ENCODE measurements at regions not wholly inside any gene's neighbourhood (a gene's known extent, or its start where the extent isn't known, plus 50 kb on each side); places are given as distances from the start of the nearest gene placed in this dataset.
"Not testable (repeated sequence)": the region's sequence is repeated elsewhere in the genome, so short reads cannot be mapped to it uniquely, and the experiment has no call there.

DNA sequence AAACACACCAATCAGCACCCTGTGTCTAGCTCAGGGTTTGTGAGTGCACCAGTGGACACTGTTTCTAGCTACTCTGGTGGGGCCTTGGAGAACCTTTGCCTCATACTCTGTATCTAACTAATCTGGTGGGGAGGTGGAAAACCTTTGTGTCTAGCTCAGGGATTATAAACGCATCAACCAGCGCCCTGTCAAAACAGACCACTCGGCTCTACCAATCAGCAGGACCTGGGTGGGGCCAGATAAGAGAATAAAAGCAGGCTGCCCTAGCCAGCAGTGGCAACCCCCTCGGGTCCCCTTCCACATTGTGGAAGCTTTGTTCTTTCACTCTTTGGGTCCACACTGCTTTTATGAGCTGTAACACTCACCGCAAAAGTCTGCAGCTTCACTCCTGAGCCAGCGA lies 121.8 kb downstream of the FSCB start:
- not testable (repeated sequence) for DNase-seq

DNA sequence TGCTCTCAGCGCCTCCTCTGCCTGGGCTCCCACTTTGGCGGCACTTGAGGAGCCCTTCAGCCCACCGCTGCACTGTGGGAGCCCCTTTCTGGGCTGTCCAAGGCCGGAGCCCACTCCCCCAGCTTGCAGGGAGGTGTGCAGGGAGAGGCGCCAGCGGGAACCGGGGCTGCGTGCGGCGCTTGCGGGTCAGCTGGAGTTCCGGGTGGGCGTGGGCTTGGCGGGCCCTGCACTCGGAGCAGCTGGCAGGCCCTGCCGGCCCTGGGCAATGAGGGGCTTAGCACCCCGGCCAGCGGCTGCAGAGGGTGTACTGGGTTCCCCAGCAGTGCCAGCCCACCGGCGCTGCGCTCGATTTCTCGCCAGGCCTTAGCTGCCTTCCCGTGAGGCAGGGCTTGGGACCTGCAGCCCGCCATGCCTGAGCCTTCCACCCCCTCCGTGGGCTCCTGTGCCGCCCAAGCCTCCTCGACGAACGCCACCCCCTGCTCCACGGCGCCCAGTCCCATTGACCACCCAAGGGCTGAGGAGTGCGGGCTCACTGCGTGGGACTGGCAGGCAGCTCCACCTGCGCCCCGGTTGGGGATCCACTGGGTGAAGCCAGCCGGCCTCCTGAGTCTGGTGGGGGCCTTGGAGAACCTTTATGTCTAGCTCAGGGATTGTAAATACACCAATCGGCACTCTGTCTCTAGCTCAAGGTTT lies 122.3 kb downstream of the FSCB start:
- DNase-seq, result not testable (repeated sequence)

DNA sequence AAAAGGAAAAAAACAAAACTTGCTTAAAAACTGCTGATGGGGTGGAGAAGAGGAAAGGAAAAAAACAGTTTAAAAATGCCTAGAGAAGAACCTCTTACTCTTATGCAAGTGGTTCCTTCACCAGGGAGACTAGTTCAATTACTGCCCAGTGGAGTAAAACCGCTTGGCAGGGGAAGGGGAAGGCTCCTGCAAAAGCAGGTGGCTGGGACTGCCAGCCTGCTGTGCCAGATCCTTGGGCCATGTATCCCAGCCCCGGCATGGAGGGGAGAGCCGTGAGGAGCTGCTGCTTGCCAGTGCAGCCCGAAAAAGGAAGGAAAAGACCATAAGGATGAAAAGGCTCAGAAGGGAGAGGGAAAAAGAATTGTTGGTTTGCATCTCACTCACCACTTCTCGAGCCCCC lies 123.0 kb downstream of the FSCB start:
- DNase-seq, result no peak

DNA sequence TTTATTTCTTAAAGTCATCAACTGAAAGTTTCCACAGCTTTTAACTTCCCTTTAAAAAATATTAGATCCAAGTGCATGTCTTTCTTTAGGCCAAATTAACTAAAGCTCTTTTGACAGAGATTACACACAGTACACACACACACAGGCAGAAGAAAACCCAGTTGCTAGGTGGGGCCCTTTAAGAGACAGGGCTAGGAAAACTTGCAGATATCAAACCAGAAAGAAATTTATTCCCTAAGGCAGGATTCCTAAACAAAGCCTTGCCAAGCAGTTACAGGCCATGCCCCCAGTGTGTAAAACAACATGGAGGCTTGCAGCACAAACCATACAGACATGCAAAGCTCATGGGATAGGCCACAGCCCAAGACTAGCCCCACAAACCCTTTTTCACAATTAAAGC lies 123.4 kb downstream of the FSCB start:
- no peak for DNase-seq

DNA sequence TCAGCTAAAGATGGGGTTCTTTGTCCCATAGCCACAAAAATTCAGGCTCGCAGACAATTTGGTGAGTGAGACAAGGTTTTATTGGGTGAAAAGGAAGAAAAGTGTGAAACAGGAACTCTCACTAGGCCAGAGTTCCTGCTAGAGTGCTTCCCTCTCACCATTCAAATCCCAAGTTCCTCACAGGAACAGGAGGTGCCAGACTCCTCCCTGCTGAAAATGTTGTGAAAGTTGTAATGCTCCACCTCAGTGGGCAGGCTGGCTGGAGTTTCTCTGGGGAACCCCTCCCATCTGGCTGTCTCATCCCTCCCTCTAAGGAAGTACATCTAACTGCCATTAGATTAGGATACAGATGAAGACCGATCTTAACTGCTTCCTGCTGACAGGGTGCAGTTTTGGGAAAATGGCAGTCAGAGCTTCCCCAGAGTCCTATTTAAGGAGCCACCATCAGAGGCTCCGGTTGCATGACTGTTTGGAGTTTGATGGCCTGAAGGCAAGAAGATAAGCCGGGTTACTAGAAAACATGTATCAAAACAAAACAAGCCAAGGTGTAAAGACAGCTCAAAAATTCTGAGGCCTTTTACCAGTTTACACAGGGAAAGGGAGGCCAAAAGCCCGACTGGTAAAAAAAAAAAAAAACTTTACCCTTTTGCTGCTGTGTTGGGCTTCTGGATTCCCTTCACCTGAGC lies 127.6 kb downstream of the FSCB start:
- peak; percentile 77 for DNase-seq

DNA sequence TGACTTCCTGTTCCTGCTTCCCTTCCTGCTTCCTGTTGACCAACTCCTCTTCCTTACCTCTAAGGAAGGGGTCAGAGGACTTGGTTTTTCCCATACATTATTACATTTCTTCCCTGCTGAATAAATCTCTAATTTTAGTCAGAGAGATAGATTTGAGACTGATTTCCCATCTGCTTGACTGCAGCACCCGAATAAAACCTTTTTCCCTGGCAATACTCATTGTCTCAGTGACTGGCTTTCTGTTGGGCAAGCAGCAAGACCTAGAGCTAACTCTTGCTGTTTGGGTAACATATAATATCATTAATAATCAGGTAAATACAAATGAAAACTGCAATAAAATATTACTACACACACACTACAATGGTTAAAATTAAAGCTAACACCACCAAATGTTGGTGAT lies 132.2 kb downstream of the FSCB start:
- peak; percentile 14 for DNase-seq

DNA sequence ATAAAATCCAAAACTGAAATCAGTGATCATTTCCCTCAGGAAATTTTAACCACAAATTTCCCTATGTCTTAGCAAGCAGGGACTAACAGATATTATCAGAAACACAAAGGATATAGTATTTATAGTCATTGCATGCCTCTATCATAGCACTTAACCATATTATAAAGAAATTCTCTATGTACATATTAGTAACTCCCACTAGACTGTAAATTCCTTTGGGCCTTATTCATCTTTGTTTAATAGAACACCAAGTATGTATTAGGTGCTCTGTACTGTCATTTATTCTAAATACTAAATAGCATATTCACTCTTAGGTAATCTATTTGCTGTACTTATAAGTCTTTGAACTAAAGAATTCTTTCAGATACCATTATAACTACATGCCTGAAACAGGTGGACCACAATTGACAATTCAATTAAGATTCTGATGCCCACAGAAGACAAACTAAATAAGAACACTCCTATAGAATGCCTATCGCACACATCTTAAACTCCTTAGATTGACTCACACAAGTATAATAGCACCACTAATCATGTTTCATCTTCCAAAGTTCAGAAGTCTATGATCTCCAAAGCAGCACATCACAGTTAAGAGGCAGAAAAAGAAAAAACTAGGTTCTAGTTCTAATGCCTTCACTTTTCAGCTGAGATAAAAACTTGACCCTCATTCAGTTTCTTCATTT lies 134.1 kb downstream of the FSCB start:
- DNase-seq, result no peak

DNA sequence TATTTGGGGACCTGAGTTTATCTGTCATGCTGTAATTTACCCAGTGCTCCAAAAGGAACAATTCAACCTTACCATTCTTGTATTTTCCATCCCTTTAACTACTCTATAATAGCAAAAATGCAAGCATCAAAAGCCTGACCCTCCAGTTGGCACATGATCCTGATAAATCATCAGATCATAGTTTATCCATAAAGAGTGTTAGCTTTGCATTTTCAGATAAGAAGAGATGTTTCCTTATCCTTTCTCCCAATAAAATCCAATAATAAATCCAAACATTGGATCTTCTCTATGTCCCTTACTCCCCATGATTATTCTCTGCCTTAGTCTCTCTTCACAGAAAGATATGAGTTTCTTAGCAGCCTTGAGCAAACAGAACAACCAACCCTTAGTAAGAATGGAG lies 134.9 kb downstream of the FSCB start:
- no peak for DNase-seq

DNA sequence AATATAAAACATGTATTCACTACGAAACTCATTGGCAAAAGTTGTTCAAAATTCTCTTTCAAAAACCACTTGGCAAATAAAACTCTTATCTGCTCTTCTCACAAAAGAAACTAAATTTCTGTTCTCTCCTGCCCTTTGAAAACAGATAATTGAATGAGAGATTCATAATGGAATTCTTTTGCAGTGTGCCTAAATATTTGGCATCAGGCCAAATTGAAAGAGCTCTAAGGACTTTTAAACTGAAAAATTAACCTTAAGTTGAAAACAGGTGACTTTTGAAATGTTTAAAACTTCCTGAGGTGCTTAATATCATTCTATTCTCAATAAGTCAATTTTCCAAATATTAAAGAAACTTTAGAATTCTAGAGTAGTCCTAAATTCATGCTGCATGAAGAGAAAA lies 136.4 kb downstream of the FSCB start:
- no peak for DNase-seq

DNA sequence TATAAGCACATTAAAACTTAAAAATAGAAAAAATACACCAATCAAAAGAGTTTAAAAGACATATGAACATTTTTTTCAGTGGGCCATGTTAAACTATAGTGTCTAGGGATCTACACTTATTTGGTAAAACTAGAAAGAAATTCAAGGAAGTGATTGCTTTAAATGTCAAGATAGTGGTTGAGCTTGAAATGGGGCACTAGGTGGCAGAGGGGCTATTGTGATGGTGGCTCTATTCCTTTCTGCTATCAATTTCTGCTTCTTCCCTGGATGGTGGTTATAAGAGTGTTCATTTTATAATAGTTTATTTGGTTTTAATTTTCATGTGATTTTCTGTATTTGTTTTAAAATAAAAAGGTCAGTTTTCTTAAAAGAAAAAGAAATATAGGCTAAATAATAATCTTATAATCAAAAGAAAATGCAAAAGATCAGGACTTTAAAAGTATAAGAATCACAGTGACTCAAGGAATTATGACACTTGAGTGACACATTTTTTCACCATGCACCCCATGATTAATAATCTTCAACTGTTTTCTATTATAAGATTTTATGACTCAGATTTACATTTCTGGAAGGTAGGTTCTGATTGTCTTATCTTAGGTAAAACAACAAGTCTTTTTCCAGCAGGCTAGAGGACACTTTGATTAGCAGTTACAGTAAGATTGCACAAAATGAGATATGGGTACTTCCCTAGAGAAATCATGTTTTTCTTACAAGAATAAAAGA lies 137.5 kb downstream of the FSCB start:
- peak; percentile 4 for DNase-seq

DNA sequence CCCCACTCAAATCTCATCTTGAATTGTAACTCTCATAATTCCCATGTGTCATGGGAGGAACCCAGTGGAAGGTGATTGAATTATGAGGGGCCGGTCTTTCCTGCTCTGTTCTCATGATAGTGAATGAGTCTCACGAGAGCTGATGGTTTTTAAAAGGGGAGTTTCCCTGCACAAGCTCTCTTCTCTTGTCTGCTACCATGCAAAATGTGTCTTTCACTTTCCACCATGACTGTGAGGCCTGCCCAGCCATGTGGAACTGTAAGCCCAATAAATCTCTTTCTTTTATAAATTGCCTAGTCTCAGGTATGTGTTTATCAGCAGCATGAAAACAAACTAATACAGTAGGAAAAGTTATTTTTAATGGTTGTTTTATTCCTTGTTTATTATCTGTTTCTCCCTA lies 146.0 kb downstream of the FSCB start:
- no peak for DNase-seq

DNA sequence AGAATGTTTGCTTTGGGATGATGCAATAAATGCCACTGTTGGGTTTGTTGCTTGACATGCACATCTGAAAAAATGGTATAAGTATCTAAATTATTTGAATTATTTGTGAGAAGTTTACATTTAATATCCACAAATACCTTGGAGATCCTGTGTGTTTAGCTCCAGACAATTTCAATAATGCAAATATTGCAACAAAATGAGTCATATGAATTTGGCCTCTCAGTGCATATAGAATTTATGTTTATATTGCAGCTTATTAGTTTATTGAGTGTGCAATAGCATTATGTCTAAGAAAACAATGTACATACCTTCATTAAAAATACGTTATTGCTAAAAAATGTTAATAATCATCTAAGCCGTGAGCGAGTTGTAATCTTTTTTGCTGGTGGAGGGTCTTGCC lies 153.3 kb downstream of the FSCB start:
- no peak for DNase-seq

DNA sequence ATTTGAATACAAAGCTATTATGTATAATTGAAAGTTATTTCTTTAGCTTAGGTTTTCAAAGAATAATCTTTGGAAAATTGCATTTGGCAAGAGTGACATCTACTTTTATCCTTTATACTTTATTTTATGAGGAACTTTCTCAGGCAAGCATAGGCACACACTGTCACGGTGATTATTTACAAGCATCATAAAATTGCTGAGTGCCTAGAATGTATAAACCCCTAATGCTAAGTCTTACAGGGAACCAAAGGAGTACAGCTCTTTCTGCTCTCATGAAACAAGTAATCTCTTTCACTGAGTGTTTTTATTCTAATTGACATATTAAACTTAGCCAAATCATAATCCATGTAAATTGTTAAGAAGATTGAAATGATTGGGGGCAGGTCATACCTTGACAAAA lies 154.9 kb downstream of the FSCB start:
- no peak for DNase-seq

DNA sequence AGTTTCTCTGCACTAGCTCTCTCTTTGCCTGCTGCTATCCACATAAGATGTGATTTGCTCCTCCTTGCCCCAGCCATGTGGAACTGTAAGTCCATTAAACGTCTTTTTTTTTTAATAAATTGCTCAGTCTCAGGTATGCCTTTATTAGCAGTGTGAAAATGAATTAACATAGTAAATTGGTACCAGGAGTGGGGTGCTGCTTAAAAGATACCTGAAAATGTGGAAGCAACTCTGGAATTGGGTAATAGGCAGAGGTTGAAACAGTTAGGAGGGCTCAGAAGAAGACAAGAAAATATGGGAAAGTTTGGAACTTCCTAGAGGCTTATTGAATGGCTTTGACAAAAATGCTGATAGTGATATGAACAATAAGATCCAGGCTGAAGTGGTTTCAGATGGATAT lies 159.8 kb downstream of the FSCB start:
- DNase-seq, result no peak

DNA sequence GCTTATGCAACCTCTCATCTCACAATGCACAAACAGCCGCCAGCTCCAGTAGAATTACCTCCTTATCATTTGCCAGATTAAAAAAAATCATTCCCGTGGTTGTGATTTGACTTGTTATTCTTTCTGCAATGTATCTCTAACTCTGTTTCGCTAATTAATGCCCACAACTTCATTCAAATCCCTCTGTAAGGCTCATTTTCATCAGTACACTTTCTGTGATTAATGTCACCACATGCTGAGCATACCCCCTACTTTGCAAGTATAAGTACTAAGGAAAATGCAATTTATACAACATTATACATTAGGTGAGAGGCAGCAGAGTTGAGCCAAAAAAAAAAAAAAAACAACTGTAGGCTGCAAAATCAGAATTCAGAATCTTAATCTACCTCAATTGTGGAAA lies 166.0 kb downstream of the FSCB start:
- DNase-seq, result no peak

DNA sequence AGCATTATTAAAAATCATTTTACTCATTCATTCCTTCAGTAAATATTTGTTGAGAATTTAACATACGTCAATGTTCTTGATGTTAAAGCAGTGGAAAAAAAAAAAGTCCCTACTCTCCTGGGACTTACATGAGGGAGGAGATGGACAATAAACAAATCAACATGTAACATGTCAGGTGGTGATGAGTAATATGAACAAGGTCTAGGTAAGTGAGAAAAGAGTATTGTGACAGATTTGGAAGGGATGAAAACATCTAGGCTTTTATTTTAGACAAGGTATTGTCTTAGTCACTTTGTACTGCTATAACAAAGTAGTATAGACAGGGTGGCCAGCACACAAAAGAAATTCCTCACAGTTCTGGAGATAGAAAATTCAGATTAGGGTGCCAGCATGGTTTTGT lies 167.2 kb downstream of the FSCB start:
- DNase-seq, result no peak

DNA sequence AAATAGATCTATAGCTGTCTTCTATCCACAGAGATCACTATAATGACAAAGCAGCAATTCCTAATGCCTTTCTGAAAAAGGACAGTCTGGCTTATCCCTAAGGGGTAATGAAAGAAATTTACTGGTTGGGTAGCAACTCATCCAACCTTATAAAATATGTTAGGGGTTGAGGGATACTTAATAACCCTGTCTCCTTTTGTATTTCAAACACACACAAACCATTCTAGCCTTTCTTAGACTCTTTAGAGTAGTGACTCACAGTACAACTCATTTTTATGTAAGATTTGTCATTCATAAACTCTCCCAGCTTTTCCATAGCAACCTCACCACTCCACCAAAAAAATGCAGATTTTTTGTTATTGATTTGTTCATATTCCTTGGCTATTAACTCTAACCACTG lies 167.9 kb downstream of the FSCB start:
- no peak for DNase-seq

DNA sequence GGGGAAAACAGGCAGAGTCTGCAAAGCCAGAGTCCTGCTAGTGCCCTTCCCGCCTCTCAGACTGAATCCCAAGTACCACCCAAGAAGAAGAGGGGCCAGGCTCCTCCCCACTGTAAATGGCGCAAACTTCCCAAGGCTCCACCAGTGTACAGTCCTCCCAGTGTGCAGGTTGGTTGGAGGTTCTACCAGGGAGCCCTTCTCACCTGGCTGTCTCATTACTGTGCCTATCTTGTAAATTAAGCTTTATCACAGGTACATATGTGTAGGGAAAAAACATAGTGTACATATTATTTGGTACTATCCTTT lies 189.7 kb downstream of the FSCB start:
- no peak for DNase-seq

DNA sequence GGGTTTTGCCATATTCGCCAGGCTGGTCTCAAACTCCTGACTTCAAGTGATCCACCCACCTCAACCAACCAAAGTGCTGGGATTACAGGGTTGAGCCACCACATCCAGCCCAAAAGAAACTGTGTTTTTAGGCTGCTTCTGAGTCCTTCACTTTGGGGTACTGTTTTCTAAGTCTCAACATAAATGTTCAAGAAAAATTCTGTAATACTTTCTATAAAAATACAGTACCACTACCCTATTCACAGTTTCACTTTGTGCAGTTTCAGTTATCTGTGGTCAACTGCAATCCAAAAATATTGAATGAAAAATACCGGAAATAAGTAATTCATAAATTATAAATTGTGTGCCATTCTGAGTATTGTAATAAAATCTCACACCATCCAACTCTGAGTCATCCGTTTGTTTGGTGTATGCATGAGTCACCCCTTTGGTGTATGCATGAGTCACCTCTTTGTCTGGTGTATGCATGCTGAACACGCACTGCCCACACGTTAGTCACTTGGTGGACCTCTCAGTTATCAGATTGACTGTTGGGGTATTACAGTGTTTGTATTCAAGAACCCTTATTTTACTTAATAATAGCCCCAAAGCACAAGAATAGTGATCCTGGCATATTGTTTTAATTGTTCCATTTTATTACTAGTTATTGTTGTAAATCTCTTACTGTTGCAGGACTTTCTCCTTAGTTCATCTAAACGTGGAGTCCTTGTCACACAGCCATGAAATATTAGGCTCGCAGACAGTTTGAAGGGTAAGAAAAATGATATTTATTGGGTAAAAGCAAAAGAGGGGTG lies 190.2 kb downstream of the FSCB start:
- DNase-seq, result peak; percentile 95

DNA sequence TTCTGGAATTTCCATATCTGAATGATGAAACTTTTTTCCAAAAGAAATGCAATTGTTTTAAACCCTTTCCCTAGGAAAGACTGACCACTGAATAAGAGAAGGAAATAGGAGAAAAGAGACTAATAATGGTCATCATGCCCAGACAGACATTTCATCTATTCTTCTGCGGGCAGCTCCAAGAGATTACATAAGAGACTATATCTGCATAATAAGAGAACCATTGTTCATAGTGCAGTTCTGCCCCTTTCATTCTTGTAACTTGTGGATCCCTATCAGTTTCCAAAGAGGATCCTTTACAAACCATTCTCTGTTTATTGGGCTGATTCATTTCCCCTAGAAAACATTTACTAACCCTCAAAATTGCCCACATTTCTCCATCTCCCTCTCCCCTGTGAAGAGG lies 197.8 kb downstream of the FSCB start:
- DNase-seq, result no peak

DNA sequence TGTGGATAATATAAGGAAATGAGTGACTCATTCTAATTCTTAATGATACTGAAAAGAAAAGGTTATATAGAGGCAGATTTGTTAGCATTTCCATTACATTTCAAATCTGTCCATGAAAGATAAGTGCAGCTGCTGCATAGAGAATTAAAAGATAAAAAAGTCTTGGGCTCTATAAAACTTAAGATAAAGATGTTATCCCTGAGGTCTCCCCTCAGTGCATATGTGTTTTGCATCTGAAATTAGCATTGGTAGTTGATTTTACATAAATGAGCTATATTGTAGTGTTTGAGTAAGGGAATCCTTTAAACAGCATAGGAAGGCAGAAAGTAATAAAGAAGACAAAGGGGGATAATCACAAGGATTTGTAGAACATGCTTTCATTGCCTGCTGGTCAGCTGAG lies 206.2 kb downstream of the FSCB start:
- DNase-seq, result no peak

DNA sequence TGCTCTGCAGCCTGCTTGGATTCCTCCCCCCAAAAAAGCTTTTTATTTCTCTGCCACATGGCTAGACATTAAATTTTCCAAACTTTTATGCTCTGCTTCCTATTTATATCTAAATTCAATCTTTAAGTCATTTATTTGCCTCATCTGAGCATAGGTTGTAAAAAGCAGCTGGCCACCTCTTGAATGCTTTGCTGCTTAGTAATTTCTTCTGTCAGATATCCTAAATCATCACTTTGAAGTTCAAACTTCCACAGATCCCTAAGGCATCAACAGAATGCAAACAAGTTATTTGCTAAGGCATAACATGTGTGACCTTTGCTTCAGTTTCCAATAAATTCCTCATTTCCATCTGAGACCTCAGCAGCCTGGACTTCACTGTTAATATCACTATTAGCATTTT lies 209.6 kb downstream of the FSCB start:
- no peak for DNase-seq

DNA sequence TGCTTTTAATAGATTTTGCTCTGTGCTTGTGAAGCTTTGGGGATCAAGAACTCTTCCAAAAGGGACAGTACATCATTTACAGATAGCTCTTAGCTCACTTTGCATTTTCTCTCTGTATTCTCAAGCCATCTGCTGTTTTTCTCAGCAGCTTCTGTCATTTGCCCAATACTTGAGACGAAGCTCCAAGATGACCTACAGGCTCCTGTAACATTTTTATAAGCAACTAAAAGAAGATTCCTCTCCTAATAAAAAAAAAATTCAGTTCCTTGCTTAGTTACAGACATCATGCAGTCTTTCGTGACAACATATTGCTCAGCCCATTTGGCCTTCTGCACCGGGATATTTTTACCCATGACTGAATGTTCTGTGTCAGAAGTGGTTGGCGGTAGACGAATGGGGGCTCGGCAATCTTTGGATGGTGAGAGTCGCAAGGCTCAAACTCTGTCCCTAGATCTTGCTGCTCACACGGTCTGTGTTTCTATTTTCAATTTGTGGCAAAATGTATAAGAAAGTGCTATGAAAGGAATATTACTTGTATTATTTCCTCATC lies 215.6 kb downstream of the FSCB start:
- DNase-seq, result no peak

Measured in MV-4-11 (cell line).